GDM1 (cell line): ENCODE measurements at regions not wholly inside any gene's neighbourhood (a gene's known extent, or its start where the extent isn't known, plus 50 kb on each side); places are given as distances from the start of the nearest gene placed in this dataset.
"Not testable (repeated sequence)": the region's sequence is repeated elsewhere in the genome, so short reads cannot be mapped to it uniquely, and the experiment has no call there.

Experiments used
- DNase-seq: peaks from one replicate; lab custom pipeline; 2025; lab: John Stamatoyannopoulos, UW

DNA sequence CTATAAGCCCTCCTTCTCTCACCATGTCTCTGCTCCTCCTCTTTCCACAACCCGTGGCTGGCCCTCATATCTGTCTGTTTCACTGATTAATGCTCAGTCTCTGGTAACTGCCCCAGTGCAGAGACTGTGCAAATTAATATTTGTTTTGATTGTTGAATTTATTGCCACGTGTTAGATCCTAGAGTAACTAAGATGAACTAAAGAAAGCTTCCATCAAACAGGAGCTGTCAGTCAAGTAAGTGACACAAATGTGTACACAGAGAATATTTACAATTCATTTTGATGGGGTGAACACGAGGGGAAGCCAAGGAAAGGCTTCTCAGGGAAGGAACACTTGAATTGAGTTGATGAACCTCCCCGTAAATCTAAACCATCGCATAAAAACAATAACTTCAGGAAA, 182.5 kb downstream of the BAMBI start:
- DNase-seq: no peak

DNA sequence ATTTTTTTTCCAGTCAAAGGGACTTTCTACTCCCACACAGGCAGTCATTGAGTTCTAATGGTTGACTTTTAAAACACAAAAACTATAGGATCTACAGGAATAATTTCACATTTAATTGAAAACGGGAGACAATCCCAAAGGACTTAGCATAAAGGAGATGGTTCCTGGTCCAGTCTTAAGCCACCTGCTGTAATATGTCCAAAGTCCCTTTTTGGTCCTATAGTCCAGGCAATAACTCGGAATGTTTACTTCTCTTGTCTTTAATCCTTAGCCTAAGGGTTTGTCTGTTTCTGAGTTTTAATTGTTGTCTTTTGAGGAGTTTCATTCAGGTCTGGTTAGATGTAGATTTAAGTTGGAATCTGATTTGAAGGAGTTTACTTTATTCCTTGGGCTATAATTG, 184.9 kb downstream of the BAMBI start:
- DNase-seq: no peak

DNA sequence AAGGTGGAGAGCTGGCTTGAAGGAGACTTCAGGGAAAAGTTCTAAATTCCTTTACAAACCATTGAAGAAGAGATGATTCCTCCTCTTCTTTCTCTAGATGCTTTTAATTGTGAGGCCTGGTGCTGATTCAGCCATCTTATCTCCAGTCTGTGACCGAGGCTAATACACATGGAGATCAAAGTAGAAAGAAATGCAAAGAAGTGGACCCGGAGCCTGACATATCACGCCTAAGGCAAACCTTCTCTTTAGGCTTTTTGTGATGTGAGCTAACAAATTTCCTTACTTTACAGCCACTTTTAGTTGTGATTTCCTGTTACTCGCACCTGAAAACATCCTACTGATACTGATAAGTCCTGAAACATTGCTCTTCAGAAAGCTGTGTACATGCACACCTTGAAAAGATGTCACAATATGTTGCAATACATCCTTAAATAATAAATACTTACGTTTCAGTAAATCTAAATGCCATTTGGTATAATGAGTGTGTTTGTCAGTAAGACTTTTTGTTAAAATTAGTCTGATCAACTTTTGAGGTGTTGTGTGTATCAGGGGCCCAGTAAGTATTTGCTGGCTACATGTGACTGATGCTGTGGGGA, 192.4 kb downstream of the BAMBI start:
- no peak for DNase-seq

DNA sequence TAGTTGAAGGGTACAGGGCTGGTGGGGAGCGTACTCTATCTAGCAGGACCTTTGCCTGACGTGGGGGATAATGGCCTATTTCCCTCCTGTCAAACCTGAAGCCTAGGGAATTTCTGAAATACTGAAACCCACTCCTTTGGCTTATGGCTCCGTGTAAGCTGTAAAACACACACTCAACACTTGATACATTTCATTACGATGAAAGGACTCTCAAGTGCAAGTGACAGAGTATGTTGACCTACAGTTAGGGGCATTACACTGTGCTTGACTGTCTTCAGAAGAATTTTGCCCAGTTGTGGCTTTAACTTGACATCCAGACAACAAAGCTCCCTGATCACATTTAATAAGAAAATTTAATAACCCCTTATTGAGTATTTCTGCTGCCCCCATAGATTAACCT, 194.3 kb downstream of the BAMBI start:
- no peak for DNase-seq

DNA sequence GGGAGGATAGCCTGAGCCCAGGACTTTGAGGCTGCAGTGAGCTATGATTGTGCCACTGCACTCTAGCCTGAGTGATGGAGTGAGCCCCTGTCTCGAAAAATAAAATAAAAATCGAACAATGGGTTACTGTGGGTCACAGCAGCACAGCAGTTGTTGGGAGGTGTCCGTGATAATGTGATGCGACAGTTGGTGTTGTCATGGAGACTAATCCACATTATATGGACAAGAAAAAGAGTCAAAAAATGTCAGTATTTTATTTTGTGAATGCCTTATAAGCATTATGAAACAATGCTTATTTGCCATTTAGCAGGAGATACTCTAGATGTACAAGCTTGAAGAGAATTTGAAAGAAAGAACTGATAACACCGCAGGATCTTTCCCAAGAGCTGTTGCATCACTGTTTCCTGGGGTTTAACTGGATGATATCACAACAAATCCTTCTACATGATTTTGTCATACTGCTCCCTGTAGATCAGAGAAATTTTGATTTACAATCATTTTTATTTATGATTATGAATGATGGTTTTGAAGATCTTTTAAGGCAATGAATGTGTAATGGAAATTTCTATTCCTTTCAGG, 195.4 kb downstream of the BAMBI start:
- no peak for DNase-seq

DNA sequence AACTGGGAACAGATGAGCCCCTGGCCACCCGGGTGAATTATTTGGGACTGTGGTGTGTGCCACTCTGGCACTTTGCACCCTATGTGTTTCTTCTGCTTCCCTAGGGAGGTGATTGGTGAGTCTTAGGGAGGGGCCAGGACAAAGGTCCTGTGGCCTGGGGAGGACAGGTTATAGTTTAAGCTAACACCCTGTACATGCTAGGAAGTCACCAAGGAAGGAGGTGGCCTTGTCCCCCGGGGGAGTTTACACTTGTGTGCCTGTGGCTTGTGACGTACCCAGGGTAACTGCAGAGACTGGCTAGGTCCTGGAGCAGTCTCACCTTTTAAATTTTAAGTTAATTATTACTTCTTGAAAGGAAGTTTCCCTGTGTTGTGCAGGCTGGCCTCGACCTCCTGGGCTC, 196.2 kb downstream of the BAMBI start:
- DNase-seq: no peak

DNA sequence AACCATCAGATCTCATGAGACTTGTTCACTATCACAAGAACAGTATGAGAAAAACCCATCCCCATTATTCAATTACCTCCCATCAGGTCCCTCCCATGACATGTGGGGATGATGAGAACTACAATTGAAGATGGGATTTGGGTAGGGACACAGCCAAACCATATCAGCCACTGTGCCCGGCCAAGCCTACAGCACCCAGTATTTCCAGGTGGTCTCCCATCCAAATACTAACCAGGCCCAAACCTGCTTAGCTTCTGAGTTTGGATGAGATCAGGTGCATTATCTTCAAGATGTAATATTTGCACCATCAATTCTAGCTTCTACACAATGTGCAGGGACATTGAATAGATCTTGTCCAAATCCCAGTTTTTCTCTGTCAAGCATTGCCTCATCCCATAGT, 196.9 kb downstream of the BAMBI start:
- no peak for DNase-seq

DNA sequence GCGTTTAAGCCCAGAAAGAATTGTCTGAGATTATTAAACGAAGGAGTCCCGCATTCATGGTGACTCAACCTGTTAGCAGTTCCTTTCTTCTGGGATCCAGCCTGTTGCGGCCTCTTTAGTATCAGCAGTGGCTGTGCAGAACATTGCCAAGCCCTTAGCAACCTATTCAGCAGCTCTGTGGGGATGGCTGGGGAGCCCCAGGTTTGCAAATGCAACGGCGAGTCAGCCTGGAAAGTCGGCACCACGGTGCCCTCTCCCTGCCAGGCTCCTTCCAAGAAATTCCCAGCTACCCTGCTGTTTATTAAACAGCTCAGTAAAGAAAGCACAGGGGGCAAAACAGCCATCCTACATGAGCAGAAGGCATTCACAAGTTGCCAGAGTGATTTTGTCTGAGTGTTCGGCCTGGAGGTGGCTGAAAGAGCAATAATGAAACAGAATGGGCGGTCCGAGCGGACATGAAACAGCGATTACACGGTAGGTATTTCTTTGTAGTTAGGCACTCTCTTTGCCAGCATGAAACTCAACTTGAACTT, 198.3 kb downstream of the BAMBI start:
- DNase-seq: no peak

DNA sequence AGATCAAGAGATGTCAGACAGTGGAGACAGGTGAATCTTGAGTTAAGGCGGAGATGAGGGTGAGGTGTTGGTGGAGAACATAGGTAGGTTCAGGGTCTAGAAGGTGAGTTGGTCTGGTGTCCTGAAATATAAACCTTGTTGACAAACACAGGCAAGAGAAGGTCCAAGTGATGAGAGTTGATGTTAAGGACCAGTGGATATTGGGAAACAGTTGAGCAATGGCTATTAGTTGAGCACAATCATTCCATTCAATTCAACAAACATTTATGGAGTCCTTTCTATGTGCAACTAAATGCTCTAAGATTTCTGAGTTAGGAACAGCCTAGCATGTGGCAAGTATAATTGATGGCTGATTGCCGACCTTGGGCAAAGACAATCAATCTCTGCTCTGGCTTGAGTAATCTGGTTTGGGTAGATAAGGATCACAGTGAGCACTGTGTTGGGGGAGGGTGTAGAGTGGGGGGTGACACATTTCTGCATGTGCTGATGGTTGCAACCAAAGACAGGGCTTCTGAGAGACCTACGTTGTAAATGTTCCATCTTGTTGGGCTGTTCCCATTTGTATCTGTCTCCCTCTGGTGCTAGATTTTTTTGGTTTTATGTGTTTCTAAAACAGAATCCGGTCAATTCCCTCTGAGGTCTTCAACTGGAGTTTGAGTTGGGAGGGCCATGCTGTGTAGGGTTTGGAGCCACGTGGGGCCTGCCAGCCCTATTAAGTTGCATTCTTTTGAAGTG, 201.1 kb downstream of the BAMBI start:
- no peak for DNase-seq

DNA sequence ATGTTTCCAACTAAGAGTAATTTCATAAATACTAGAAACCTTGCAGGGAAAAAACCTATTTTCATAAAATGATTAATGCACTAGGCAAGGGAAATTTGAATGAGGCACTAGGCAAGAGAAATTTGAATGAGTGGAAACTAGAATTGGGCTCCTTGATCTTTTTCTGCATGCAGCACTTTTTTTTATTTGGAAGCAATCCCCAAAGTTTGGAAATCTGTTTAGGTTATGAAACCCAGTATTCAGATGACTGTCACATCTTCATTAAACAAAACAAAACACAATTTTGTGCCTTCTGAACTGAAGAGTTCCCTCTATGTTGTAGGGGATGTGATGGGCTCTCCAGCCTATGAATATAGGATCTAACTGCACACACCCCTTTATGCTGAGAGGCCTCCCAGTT, 201.9 kb downstream of the BAMBI start:
- DNase-seq: no peak

DNA sequence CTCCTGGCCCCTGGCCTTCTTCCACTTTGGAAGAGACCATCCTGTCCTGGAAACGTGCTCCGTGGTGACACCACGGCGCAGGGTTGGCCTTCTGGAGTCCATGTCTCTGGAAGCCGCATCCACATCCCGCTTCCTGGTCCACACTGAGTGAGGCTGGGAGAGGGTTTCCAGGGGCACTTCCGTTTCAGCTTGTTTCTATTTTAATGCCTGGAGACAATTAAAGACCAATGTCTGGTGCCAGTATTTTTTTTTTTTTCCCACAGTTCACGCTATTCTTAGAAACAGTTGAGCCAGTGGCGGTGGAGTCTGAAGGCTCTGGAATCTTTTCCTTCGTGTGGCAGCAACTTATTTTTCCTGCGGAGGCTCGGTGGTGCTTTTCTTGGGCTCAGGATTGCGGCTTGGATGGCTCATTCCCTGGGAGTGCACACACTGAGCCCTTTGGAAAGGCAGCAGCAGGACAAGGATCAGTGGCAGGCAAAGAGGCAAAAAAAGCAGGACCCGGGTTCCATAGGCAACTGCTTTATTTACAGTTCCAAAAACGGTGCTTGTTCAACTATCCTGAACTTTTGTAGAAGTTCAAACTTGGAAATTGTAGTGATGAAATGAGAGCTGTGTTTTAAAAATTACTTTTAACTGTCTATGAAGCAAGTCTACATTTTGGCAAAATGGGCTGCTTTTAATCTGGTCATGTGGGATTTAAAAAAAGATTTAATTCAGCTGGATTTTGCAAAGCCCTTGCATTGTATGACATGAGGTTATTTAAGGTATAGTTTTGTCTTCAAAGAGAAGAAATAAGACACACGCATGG, 202.8 kb downstream of the BAMBI start:
- no peak for DNase-seq

DNA sequence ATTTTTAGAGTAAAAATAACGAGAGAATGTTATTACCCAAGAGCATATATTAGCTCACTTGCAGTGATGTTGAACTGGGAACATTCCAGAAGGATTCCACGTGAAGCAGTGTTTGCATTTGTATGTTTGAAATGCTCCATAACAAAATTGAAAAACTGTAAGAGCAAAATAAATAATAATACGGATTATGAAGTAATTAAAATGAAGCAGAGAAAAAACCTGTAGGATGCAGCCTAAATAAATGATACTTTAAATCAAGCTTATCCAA, 203.3 kb downstream of the BAMBI start:
- no peak for DNase-seq

DNA sequence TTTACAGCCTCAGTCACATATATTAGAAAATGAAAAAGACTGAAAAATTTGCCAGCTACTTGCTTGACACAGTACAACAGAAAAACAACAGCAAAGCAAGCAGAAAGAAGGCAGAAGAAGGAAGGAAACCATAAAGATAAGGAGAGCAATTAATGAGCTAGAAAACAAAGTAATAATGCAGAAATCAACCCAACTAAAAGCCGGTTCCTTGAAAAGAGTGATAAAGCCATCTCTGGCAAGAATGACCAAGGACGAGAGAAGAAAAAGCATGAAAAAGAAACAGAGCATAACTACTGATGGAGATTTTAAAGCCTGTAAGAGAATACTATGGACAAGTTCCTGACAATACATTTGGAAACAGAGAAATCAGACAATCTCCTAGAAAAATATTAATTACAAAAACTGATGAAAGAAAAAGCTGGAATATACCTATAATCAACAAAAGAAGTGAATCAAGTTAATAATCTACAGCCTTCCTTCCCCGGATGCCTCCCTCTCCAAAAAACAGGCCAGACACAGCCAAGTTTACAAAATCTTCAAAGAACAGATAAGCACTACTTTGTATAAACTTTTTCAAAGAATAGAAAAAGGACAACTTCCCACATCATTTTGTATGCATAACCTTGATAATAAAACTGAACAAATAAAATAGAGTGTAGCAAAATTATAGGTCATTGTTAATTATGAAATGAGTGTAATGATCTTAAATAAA, 204.0 kb downstream of the BAMBI start:
- DNase-seq: no peak

DNA sequence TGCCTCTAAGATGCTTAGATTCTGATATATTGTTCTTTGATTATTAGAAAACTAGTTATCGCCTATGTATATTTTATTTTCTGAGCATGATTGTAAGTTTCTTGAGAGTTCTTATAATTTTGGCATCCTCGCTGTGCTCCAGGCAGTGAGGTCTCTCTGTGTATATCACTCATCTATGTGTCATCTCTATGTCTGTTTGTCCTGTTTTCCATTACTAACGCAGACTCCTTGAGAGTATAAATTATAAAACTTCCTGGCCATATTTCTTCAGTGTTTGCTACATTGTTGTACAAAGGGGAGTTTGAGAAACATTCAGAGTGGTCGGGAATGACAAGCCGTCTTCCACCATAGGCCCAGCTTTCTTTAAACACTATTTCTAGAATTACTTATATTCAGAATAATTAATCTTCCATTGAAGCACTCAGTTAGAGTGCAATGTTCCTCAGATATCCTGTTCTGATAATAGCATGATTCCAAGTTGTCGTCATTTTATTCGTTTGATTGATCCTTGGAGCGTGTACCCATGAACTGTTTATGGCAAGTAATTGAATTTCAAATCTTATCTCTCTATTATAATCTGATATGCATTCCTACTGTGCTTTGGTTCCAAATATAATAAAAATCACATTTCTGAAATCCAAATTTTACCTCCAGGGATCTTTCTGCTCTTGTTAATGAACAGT, 206.6 kb downstream of the BAMBI start:
- no peak for DNase-seq

DNA sequence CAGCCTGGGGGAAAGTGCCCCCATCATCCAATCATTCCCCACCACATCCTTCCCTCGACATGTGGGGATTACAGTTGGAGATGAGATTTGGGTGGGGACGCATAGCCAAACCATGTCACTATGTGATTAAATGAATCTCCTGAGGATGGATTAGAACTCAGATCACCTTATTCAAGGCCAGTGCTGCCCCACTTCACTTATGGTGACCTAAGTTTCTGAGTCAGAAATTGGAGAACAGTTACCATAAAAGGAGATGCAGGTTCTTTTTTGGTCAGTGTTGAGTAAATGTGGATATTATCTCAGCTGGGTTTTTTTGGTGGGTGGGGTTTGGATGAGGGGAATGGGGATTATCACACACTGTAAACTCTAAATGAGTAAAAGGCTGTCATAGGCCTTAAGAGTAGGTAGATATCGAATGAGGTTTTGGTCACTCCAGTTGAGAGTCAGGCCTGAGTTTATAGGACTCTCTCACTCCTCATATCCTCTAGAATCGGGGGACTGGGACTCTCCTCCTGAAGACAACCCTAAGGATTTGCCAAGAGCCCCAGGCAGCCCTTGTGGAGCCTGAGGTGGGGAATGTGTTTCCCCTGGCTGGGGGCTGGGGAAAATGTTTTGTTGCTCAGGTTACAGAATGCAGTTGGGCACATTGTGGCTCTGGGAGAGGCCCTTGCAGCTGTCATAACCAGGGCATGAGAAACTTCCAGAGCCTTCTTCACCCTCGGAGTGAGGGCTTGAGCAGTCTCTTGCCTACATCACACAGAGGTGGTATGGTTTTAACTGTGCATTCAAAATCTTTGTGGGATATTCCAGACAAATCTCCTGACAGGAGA, 213.0 kb downstream of the BAMBI start:
- no peak for DNase-seq

DNA sequence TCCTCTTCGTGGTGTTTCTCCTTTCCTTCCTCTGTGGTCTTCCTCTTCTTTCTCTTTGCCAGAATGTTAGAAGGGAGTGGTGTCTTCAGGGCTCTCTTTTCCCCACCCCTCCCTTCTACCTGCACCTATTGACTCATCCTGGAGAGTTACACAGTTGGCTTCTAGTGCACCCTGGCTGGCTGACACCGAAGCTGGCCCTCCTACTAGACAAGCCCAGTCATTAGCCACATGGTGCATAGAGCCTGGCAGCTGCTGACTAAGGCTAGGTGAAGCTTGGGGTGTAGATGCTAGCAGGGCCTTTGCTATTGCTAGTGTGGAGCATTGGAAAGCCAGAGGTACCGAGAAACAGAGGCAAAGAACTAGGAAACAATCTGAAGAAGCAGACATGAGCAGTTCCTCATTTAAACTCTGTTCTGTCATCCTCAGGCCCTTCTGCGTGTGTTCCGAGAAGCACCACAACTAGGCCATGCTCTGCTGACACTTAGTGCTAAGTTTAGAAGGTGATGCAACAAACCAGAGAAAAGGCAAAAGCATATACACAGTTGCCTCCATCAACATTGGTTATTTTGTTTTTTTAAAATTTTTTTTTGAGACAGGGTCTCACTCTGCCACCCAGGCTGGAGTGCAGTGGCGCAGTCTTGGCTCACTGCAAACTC, 213.9 kb downstream of the BAMBI start:
- DNase-seq: peak; percentile 20

DNA sequence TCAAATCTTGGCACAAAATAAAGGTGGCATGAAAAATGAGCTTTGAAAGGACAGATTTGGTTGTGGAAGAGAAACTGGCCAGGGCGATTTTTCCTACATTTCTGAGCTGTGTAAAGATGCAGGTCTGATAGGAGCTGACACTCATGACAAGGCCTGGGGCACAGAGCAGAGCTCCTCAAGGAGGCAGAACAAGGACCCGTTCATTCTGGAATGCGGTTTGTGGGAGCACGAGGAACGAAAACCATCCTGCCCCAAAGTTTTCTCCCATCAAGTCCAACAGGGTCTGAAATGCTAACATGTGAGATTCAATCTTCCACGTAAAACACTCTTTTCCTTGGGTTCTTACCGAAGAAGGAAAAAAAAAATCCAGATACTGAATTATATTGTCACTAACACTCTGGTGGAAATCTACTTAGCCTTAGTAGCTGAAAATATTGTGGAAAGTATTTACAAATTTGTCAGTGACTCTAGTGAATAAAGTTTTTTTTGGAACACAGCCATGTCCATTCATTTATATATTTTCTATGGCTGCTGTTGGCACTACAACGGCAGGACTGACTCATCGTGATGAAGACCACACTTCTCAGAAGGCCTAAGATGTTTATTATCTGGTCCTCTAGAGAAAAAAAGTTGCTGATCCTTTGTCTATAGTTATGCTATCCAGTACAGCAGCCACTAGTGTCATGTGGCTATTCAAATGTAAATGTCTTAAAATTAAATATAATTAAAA, 215.7 kb downstream of the BAMBI start:
- DNase-seq: no peak

DNA sequence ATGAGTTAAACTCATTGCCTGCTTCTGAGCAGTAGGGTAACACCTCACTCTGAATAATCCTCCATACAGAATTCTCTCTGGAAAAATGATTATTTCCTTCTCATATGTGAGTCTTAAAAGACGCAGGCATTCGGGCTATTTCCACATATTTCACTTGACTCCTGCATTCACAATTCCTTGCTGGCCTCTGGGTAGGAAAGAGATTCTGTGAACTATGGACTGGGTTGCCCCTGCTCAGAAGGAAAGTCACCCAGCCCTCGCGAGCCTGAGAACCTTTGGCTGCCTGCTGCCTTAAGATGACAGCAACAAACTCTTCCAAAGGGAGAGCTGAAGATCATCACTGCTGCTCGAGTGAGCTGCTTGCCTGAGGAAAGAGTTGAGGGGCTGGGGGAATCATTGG, 216.8 kb downstream of the BAMBI start:
- no peak for DNase-seq

DNA sequence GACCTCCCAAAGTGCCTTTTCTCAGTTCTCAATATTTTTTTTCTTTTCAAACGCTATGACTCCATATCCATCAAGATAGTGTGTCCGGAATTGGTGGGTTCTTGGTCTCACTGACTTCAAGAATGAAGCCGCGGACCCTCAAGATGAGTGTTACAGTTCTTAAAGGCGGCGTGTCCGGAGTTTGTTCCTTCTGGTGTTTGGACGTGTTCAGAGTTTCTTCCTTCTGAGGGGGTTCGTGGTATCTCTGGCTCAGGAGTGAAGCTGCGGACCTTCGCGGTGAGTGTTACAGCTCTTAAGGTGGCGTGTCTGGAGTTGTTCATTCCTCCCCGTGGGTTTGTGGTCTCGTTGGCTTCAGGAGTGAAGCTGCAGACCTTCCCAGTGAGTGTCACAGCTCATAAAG, 218.3 kb downstream of the BAMBI start:
- not testable (repeated sequence) for DNase-seq
